Panc1 (cell line): ENCODE measurements at regions not wholly inside any gene's neighbourhood (a gene's known extent, or its start where the extent isn't known, plus 50 kb on each side); places are given as distances from the start of the nearest gene placed in this dataset.

Experiments
- ATAC-seq: fragments of 200-7000 bp; cut with Tn5 transposase; 2 replicates; pipeline ENCODE4 v1.9.1; 2020; ENCODE audit warnings: mild to moderate bottlenecking, moderate library complexity
- BruUV-seq: library from RNA; stranded (reverse); fragments of 400-500 nt; replicated peaks from 2 replicates; lab custom pipeline; 2021; lab: Mats Ljungman, UMichigan
- CTCF ChIA-PET: fragments of 300-600 bp; sonication (Branson Sonifier 250); formaldehyde crosslinking; loops from one replicate; lab custom pipeline; 2022; ENCODE audit warnings: antibody characterized with exemption; lab: Charles Lee
- POLR2A ChIA-PET: fragments of 300-600 bp; sonication (Branson Sonifier 250); formaldehyde crosslinking; loops from one replicate; lab custom pipeline; 2022; ENCODE audit warnings: antibody characterized with exemption; lab: Charles Lee
- DNase-seq: peaks from one replicate; pipeline ENCODE4 v3.0.0-alpha.2; 2010; ENCODE audit warnings: low read depth, low spot score
- H3K27ac ChIP-seq: 2 replicates; pipeline ENCODE4 v1.5.1; 2011; ENCODE audit warnings: mild to moderate bottlenecking, low read length, inconsistent platforms
- H3K27me3 ChIP-seq: fragments of 200-500 bp; sonication (Bioruptor generic); 2 replicates; pipeline ENCODE4 v1.6.0; 2014; ENCODE audit warnings: low read length, inconsistent platforms; ENCODE audit not compliant: control insufficient read depth, insufficient read depth
- H3K36me3 ChIP-seq: fragments of 200-500 bp; sonication (Bioruptor generic); 2 replicates; pipeline ENCODE4 v1.5.1; 2014; ENCODE audit warnings: inconsistent platforms, mild to moderate bottlenecking, low read length, moderate library complexity; ENCODE audit not compliant: control insufficient read depth, insufficient read depth
- H3K4me1 ChIP-seq: 2 replicates; pipeline ENCODE4 v1.5.1; 2011; ENCODE audit warnings: inconsistent platforms, mild to moderate bottlenecking, low read length, moderate library complexity; ENCODE audit not compliant: control insufficient read depth, insufficient read depth
- H3K4me3 ChIP-seq, 2 experiments: 2 replicates each; pipeline ENCODE4 v1.5.1; 2011 to 2012; ENCODE audit warnings: low read depth in 2 of 2, low read length in 2 of 2, mild to moderate bottlenecking in 2 of 2, inconsistent platforms in 1 of 2, moderate library complexity in 1 of 2
- H3K9me3 ChIP-seq: fragments of 200-500 bp; sonication (Bioruptor generic); 2 replicates; pipeline ENCODE4 v1.5.1; 2014; ENCODE audit warnings: low read depth, mild to moderate bottlenecking, inconsistent platforms, low read length, moderate library complexity; ENCODE audit not compliant: control insufficient read depth, insufficient read depth
- POLR2AphosphoS5 ChIP-seq: IDR thresholded peaks from 2 replicates; pipeline ENCODE4 v1.6.1; 2012; ENCODE audit warnings: mild to moderate bottlenecking, low read depth, low read length, moderate library complexity
- SIN3A ChIP-seq: IDR thresholded peaks from 2 replicates; pipeline ENCODE4 v1.6.1; 2012; ENCODE audit warnings: low read depth, mild to moderate bottlenecking, low read length, moderate library complexity, borderline replicate concordance; ENCODE audit not compliant: insufficient read depth
- TCF7L2 ChIP-seq: IDR thresholded peaks from 2 replicates; pipeline ENCODE4 v1.6.1; 2011; ENCODE audit warnings: mild to moderate bottlenecking, low read depth, low read length, inconsistent platforms
- in situ Hi-C: cut with HindIII; loops from 2 replicates; pipeline ENCODE4 v1.10.0; 2016; ENCODE audit warnings: low sequenced_read_pairs, low pct_unique_long_range_greater_than_20kb
- intact Hi-C: fragments of 100-400 bp; cut with micrococcal nuclease; formaldehyde crosslinking; loops from one replicate; pipeline ENCODE4 v1.10.0; 2022; ENCODE audit not compliant: unreplicated experiment
- TF ChIP-seq, protein P1 (sequence below): fragments of 450-650 bp; IDR thresholded peaks from 2 replicates; pipeline ENCODE4 v1.5.1; 2017; ENCODE audit warnings: mild to moderate bottlenecking
- TF ChIP-seq, protein P2 (sequence below), 2 experiments: IDR thresholded peaks; 2 replicates each; pipeline ENCODE4 v1.6.1; 2011 to 2012; ENCODE audit warnings: low read depth in 2 of 2, control low read depth in 1 of 2, low read length in 1 of 2, mild to moderate bottlenecking in 1 of 2, moderate library complexity in 1 of 2; ENCODE audit not compliant: insufficient read depth in 1 of 2

GRCh38 chr1:72705921-72706320, 423.6 kb upstream of the NEGR1 start:
- ChIA-PET POLR2A (no interaction called here), CTCF (no interaction called here)
- Histone ChIP-seq H3K4me1 (no peaks in the 10 kb centered on the region), H3K27ac (no peak overlapping the region), H3K9me3 (no peaks in the 10 kb centered on the region), H3K36me3 (no peaks in the 10 kb centered on the region), H3K4me3 (no peak overlapping the region), H3K27me3 (no peaks in the 10 kb centered on the region)
- in situ Hi-C loops = no loop called here
- DNase-seq (no peak), ATAC-seq (no peak)
- TF ChIP-seq, protein P1, sequence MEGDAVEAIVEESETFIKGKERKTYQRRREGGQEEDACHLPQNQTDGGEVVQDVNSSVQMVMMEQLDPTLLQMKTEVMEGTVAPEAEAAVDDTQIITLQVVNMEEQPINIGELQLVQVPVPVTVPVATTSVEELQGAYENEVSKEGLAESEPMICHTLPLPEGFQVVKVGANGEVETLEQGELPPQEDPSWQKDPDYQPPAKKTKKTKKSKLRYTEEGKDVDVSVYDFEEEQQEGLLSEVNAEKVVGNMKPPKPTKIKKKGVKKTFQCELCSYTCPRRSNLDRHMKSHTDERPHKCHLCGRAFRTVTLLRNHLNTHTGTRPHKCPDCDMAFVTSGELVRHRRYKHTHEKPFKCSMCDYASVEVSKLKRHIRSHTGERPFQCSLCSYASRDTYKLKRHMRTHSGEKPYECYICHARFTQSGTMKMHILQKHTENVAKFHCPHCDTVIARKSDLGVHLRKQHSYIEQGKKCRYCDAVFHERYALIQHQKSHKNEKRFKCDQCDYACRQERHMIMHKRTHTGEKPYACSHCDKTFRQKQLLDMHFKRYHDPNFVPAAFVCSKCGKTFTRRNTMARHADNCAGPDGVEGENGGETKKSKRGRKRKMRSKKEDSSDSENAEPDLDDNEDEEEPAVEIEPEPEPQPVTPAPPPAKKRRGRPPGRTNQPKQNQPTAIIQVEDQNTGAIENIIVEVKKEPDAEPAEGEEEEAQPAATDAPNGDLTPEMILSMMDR = no peak
- TF ChIP-seq POLR2AphosphoS5 = no peak
- TF ChIP-seq SIN3A = no peak
- TF ChIP-seq TCF7L2 = no peak
- TF ChIP-seq, protein P2, sequence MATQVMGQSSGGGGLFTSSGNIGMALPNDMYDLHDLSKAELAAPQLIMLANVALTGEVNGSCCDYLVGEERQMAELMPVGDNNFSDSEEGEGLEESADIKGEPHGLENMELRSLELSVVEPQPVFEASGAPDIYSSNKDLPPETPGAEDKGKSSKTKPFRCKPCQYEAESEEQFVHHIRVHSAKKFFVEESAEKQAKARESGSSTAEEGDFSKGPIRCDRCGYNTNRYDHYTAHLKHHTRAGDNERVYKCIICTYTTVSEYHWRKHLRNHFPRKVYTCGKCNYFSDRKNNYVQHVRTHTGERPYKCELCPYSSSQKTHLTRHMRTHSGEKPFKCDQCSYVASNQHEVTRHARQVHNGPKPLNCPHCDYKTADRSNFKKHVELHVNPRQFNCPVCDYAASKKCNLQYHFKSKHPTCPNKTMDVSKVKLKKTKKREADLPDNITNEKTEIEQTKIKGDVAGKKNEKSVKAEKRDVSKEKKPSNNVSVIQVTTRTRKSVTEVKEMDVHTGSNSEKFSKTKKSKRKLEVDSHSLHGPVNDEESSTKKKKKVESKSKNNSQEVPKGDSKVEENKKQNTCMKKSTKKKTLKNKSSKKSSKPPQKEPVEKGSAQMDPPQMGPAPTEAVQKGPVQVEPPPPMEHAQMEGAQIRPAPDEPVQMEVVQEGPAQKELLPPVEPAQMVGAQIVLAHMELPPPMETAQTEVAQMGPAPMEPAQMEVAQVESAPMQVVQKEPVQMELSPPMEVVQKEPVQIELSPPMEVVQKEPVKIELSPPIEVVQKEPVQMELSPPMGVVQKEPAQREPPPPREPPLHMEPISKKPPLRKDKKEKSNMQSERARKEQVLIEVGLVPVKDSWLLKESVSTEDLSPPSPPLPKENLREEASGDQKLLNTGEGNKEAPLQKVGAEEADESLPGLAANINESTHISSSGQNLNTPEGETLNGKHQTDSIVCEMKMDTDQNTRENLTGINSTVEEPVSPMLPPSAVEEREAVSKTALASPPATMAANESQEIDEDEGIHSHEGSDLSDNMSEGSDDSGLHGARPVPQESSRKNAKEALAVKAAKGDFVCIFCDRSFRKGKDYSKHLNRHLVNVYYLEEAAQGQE (IDR thresholded peaks at IDR 0.05; ENCODE audit: insufficient read depth in 1 of 2, low read depth in 2 of 2, low read length in 1 of 2) = no peak
- intact Hi-C loops = no loop called here
- BruUV-seq = no TSS peak

DNA sequence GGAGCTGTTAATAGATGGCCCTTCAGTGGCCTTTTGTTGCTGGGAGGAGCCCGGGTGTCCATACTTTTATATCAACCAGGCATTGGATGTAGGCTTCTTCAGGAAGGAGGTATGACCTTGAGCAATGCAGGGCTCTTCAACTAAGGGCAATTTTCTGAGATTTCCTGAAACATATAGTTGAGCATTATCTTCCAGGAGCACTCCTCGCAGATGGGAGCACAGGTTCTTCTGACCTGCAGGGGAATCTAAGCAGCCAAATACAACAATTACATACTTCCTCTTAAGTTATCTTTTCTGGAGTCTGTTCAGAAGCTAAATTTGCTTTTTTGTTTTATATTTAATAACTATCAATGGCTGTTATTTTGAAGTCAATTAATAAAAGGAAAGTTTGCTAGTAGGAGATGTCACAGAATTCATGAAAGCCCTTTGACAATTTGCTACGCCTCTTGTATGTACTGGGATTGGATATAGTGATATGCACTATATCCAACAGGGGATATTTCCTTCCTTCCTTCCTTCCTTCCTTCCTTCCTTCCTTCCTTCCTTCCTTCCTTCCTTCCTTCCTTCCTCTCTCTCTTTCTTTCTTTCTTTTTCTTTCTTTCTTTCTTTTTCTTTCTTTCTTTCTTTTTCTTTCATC, 422.6 kb upstream of the NEGR1 start:
- Histone ChIP-seq H3K4me1 (no peaks in the 10 kb centered on the region), H3K9me3 (no peaks in the 10 kb centered on the region), H3K27ac (no peak overlapping the region), H3K27me3 (no peaks in the 10 kb centered on the region), H3K4me3 (no peak overlapping the region), H3K36me3 (no peaks in the 10 kb centered on the region)
- no peak for TF ChIP-seq SIN3A
- TF ChIP-seq, protein P1 = no peak
- no peak for TF ChIP-seq TCF7L2
- TF ChIP-seq, protein P2 (IDR thresholded peaks at IDR 0.05; ENCODE audit: insufficient read depth in 1 of 2, low read depth in 2 of 2, low read length in 1 of 2) = no peak
- TF ChIP-seq POLR2AphosphoS5 = no peak
- intact Hi-C loops (no loop called here), in situ Hi-C loops (no loop called here)
- ATAC-seq (no peak), DNase-seq (no peak)
- no TSS peak for BruUV-seq
- POLR2A ChIA-PET = no interaction called here
- CTCF ChIA-PET = no interaction called here
